Natural killer cell (primary cell): ENCODE measurements at regions not wholly inside any gene's neighbourhood (a gene's known extent, or its start where the extent isn't known, plus 50 kb on each side); places are given as distances from the start of the nearest gene placed in this dataset.
"Not testable (repeated sequence)": the region's sequence is repeated elsewhere in the genome, so short reads cannot be mapped to it uniquely, and the experiment has no call there.

ENCODE experiments used
- ATAC-seq, 3 donors: fragments of 150-1000 bp in 2 of 3; fragments of 200-7000 bp in 1 of 3; cut with Tn5 transposase; 1 replicate in 1 of 3; 2 replicates in 2 of 3; pipeline ENCODE4 v1.10.0; 2021; ENCODE audit warnings: mild to moderate bottlenecking in 2 of 3, moderate library complexity in 2 of 3
- DNase-seq, 2 donors: peaks; one replicate each; pipeline versions ENCODE4 v3.0.0 to v3.0.0-alpha.2; 2013 to 2021; ENCODE audit warnings: mixed read lengths in 1 of 2
- H3K27ac ChIP-seq: one replicate; pipeline ENCODE4 v1.5.1; 2013; ENCODE audit warnings: mild to moderate bottlenecking, low read length
- H3K27me3 ChIP-seq: one replicate; pipeline ENCODE4 v1.6.1; 2013; ENCODE audit warnings: low read length; ENCODE audit not compliant: control insufficient read depth, insufficient read depth
- H3K36me3 ChIP-seq: one replicate; pipeline ENCODE4 v1.6.1; 2013; ENCODE audit warnings: low read length; ENCODE audit not compliant: control insufficient read depth, insufficient read depth
- H3K4me1 ChIP-seq: one replicate; pipeline ENCODE4 v1.6.1; 2013; ENCODE audit warnings: low read length; ENCODE audit not compliant: control insufficient read depth, insufficient read depth
- H3K4me3 ChIP-seq: one replicate; pipeline ENCODE4 v1.5.1; 2013; ENCODE audit warnings: low read length
- H3K9me3 ChIP-seq: one replicate; pipeline ENCODE4 v1.6.1; 2013; ENCODE audit warnings: low read length; ENCODE audit not compliant: control insufficient read depth, insufficient read depth
- H3K27ac Mint-ChIP-seq, 2 donors: one replicate each; pipeline ENCODE4 v1.8.0; 2022; ENCODE audit warnings: mild to moderate bottlenecking in 2 of 2, mixed read lengths in 2 of 2, moderate library complexity in 1 of 2
- H3K27me3 Mint-ChIP-seq, 2 donors: one replicate each; pipeline ENCODE4 v1.8.0; 2022; ENCODE audit warnings: low read depth in 2 of 2, mixed read lengths in 2 of 2
- H3K36me3 Mint-ChIP-seq: one replicate; pipeline ENCODE4 v1.8.0; 2022; ENCODE audit warnings: mixed read lengths
- H3K4me1 Mint-ChIP-seq, 2 donors: one replicate each; pipeline ENCODE4 v1.8.0; 2022; ENCODE audit warnings: mixed read lengths in 2 of 2
- H3K4me3 Mint-ChIP-seq: one replicate; pipeline ENCODE4 v1.8.0; 2022; ENCODE audit warnings: mild to moderate bottlenecking, moderate library complexity, mixed read lengths
- H3K9me3 Mint-ChIP-seq, 2 donors: one replicate each; pipeline ENCODE4 v1.8.0; 2022; ENCODE audit warnings: mixed read lengths in 2 of 2
- CTCF ChIP-seq: fragments of 200-600 bp; IDR thresholded peaks from one replicate; pipeline ENCODE4 v1.8.0; 2022; ENCODE audit warnings: antibody characterized with exemption
- WGBS: methylation state at CpG from one replicate; pipeline ENCODE4 v1.1.7; 2013; ENCODE audit warnings: missing lambda C conversion rate; ENCODE audit not compliant: insufficient coverage; 5-methylcytosine and 5-hydroxymethylcytosine counted together
- intact Hi-C: fragments of 100-400 bp; cut with micrococcal nuclease; formaldehyde crosslinking; loops from one replicate; pipeline ENCODE4 v1.14.2; 2022

GRCh38 chrX:915427-916229, 285.0 kb downstream of the SHOX start:
- DNase-seq: peak in 1 of 2 donors; percentile 13

GRCh38 chrX:914206-914605, 283.6 kb downstream of the SHOX start:
- Histone ChIP-seq H3K27me3 (no peaks in the 10 kb centered on the region), H3K27ac (no peak overlapping the region), H3K9me3 (no peaks in the 10 kb centered on the region), H3K36me3 (no peaks in the 10 kb centered on the region), H3K4me1 (no peaks in the 10 kb centered on the region), H3K4me3 (no peak overlapping the region)
- H3K36me3 Mint-ChIP-seq: no peaks in the 10 kb centered on the region
- ATAC-seq (no peak), DNase-seq (no peak)
- no peaks in the 10 kb centered on the region for H3K4me1 Mint-ChIP-seq
- H3K4me3 Mint-ChIP-seq: no peak overlapping the region
- H3K9me3 Mint-ChIP-seq: peaks cover 2 to 4% of the 10 kb centered on the region in 2 donors
- H3K27ac Mint-ChIP-seq: no peak overlapping the region
- H3K27me3 Mint-ChIP-seq: no peaks in the 10 kb centered on the region
- intact Hi-C loops: no loop called here
- no peak for TF ChIP-seq CTCF

More at GRCh38 chrX:915427-916229, 285.0 kb downstream of the SHOX start:
- Histone ChIP-seq H3K4me1 (no peaks in the 10 kb centered on the region), H3K36me3 (no peaks in the 10 kb centered on the region), H3K27ac (no peak overlapping the region), H3K9me3 (no peaks in the 10 kb centered on the region), H3K27me3 (no peaks in the 10 kb centered on the region), H3K4me3 (no peak overlapping the region)
- no peak for TF ChIP-seq CTCF
- Mint-ChIP-seq H3K36me3 (no peaks in the 10 kb centered on the region), H3K27ac (no peak overlapping the region), H3K4me3 (no peak overlapping the region), H3K9me3 (peaks cover 0 to 2% of the 10 kb centered on the region in 2 donors), H3K4me1 (no peaks in the 10 kb centered on the region), H3K27me3 (no peaks in the 10 kb centered on the region)
- ATAC-seq: peak; percentile 59 to 69 (median 60)
- intact Hi-C loops: no loop called here
- WGBS: 68% methylated on average over 15 of the region's 15 CpGs

- no peak overlapping the region for H3K27ac Mint-ChIP-seq
- ATAC-seq: no peak
- 88% methylated on average over 11 of the region's 11 CpGs for WGBS
Observed at GRCh38 chrX:912677-913076, 282.1 kb downstream of the SHOX start.

GRCh38 chrX:909068-909467, 278.5 kb downstream of the SHOX start:
- H3K36me3 ChIP-seq, H3K27ac ChIP-seq, H3K27me3 Mint-ChIP-seq, ATAC-seq, H3K4me1 Mint-ChIP-seq, H3K4me3 ChIP-seq, H3K9me3 ChIP-seq, H3K4me1 ChIP-seq, intact Hi-C loops, DNase-seq, H3K9me3 Mint-ChIP-seq, H3K36me3 Mint-ChIP-seq, H3K4me3 Mint-ChIP-seq, H3K27me3 ChIP-seq, H3K27ac Mint-ChIP-seq: not testable (repeated sequence)
- 71% methylated on average over 2 of the region's 2 CpGs for WGBS

More at GRCh38 chrX:912677-913076, 282.1 kb downstream of the SHOX start:
- no peaks in the 10 kb centered on the region for H3K27me3 Mint-ChIP-seq
- H3K4me3 ChIP-seq: no peak overlapping the region
- intact Hi-C loops: no loop called here
- H3K27ac ChIP-seq: no peak overlapping the region
- H3K36me3 ChIP-seq: no peaks in the 10 kb centered on the region
- peaks cover 3 to 6% of the 10 kb centered on the region in 2 donors for H3K9me3 Mint-ChIP-seq
- no peak for TF ChIP-seq CTCF
- no peaks in the 10 kb centered on the region for H3K9me3 ChIP-seq
- no peaks in the 10 kb centered on the region for H3K36me3 Mint-ChIP-seq
- H3K4me3 Mint-ChIP-seq: no peak overlapping the region
- no peaks in the 10 kb centered on the region for H3K27me3 ChIP-seq
- H3K4me1 ChIP-seq: no peaks in the 10 kb centered on the region
- H3K4me1 Mint-ChIP-seq: no peaks in the 10 kb centered on the region
- DNase-seq: no peak
